ENCODE measurements at regions not wholly inside any gene's neighbourhood (a gene's known extent, or its start where the extent isn't known, plus 50 kb on each side); places are given as distances from the start of the nearest gene placed in this dataset.

DNA sequence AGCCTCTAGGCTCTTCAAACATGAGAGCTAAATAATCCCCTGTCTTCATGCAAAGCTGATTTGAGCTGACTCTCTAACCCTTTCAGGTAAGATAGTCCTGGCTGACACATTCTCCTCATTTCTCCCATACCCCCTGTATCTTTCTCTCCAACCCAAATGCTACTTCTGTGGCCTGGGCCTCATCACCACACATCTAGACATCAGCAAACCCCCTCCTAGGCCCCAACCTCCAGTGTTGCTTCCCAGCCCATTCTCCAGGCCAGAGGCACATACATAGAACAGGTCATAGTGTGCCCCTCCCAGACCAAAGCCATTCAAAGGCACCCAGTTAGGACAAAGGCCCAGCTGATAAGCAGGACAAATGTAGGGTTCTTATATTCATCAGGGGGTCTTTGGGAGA lies 84.9 kb downstream of the ANKRD60 start:
- no TSS peak for BruUV-seq (replicated peaks)
- CTCF ChIA-PET = interaction anchor here (0.9 to 1.3 kb wide), 3 partner anchors 12 to 49 kb away, joined by 3 to 4 read pairs (median 3); no protein-coding TSS in a partner anchor
- Histone ChIP-seq H3K9me3 (replicated peaks; ENCODE audit: control insufficient read depth, insufficient read depth, low read length) (no peaks in the 10 kb centered on the region), H4K20me1 (replicated peaks; ENCODE audit: control insufficient read depth, extremely low read depth, insufficient read depth, low read length) (no peaks in the 10 kb centered on the region), H3K9ac (replicated peaks; ENCODE audit: extremely low read depth, insufficient read depth, low read length) (no peak overlapping the region), H3K9me1 (replicated peaks; ENCODE audit: control insufficient read depth, extremely low read depth, insufficient read depth, low read length) (no peaks in the 10 kb centered on the region), H3K79me2 (ENCODE audit: control insufficient read depth, insufficient read depth, low read length) (no peaks in the 10 kb centered on the region), H2AFZ (ENCODE audit: low read depth, low read length) (no peak overlapping the region), H3K4me3 (replicated peaks in 1 of 3; ENCODE audit: insufficient read depth in 1 of 3, low read depth in 1 of 3, low read length in 3 of 3) (no peak overlapping the region), H3K27ac (ENCODE audit: insufficient read depth, low read depth, low read length) (no peak overlapping the region), H3K27me3 (ENCODE audit: control insufficient read depth in 2 of 2, insufficient read depth in 2 of 2, low read length in 2 of 2) (no peaks in the 10 kb centered on the region), H3K4me2 (ENCODE audit: insufficient read depth, low read length) (no peak overlapping the region), H3K36me3 (ENCODE audit: control insufficient read depth in 2 of 2, extremely low read depth in 1 of 2, insufficient read depth in 2 of 2, low read length in 2 of 2) (no peaks in the 10 kb centered on the region), H3K4me1 (ENCODE audit: control insufficient read depth, extremely low read depth, insufficient read depth, low read length) (no peaks in the 10 kb centered on the region)
- intact Hi-C loops (cut with micrococcal nuclease) (no loop called here), dilution Hi-C loops (cut with MboI; ENCODE audit: extremely low pct_ligation_motif_present, low sequenced_read_pairs) (no loop called here)
- no peak for FAIRE-seq
- POLR2A ChIA-PET = no interaction called here
- DNase-seq (ENCODE audit: low read depth, low spot score) = no peak
- no peak for TF ChIP-seq POLR2AphosphoS5 (IDR thresholded peaks at IDR 0.05; ENCODE audit: insufficient read depth, low read depth, low read length)
- TF ChIP-seq, protein P1, sequence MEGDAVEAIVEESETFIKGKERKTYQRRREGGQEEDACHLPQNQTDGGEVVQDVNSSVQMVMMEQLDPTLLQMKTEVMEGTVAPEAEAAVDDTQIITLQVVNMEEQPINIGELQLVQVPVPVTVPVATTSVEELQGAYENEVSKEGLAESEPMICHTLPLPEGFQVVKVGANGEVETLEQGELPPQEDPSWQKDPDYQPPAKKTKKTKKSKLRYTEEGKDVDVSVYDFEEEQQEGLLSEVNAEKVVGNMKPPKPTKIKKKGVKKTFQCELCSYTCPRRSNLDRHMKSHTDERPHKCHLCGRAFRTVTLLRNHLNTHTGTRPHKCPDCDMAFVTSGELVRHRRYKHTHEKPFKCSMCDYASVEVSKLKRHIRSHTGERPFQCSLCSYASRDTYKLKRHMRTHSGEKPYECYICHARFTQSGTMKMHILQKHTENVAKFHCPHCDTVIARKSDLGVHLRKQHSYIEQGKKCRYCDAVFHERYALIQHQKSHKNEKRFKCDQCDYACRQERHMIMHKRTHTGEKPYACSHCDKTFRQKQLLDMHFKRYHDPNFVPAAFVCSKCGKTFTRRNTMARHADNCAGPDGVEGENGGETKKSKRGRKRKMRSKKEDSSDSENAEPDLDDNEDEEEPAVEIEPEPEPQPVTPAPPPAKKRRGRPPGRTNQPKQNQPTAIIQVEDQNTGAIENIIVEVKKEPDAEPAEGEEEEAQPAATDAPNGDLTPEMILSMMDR (IDR thresholded peaks at IDR 0.05; ENCODE audit: extremely low read depth in 1 of 2, insufficient read depth in 1 of 2, low read depth in 1 of 2, low read length in 2 of 2) = no peak
- TF ChIP-seq FOS (IDR thresholded peaks at IDR 0.05; ENCODE audit: borderline replicate concordance, insufficient read depth, low read length) = no peak
- TF ChIP-seq MYC (IDR thresholded peaks at IDR 0.05; ENCODE audit: low read depth, low read length) = no peak
- TF ChIP-seq JUN (IDR thresholded peaks at IDR 0.05; ENCODE audit: borderline replicate concordance, insufficient read depth, insufficient read length, low read depth) = no peak
- no peak for TF ChIP-seq EZH2 (IDR thresholded peaks at IDR 0.05; ENCODE audit: borderline replicate concordance, low read depth, low read length, severe bottlenecking)
- TF ChIP-seq, protein P2, sequence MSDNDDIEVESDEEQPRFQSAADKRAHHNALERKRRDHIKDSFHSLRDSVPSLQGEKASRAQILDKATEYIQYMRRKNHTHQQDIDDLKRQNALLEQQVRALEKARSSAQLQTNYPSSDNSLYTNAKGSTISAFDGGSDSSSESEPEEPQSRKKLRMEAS (IDR thresholded peaks at IDR 0.05; ENCODE audit: insufficient read depth, insufficient read length) = no peak
- no peak for TF ChIP-seq POLR2A (IDR thresholded peaks at IDR 0.05; ENCODE audit: low read depth, low read length)
- TF ChIP-seq GATA2 (IDR thresholded peaks at IDR 0.05; ENCODE audit: insufficient read depth, insufficient read length, low read depth, low read length) = no peak
